ENCODE measurements at regions not wholly inside any gene's neighbourhood (a gene's known extent, or its start where the extent isn't known, plus 50 kb on each side); places are given as distances from the start of the nearest gene placed in this dataset.

- no peak for DNase-seq (ENCODE audit: low read depth)
Observed at GRCh38 chr2:2848621-2849333, 517.7 kb upstream of the MYT1L start.

GRCh38 chr2:2848198-2848597 is 517.1 kb upstream of the MYT1L start:
- DNase-seq (ENCODE audit: low read depth), result no peak

- no peak for DNase-seq (ENCODE audit: low read depth)
Observed at GRCh38 chr2:2847209-2847676, 516.2 kb upstream of the MYT1L start.

GRCh38 chr2:2846332-2847208 is 515.5 kb upstream of the MYT1L start:
- DNase-seq (ENCODE audit: low read depth), result no peak

GRCh38 chr2:2845806-2846315 is 514.8 kb upstream of the MYT1L start:
- DNase-seq (ENCODE audit: low read depth), result no peak

- no peak for DNase-seq (ENCODE audit: low read depth)
Observed at GRCh38 chr2:2845267-2845666, 514.2 kb upstream of the MYT1L start.

GRCh38 chr2:2843969-2844548 is 513.0 kb upstream of the MYT1L start:
- DNase-seq (ENCODE audit: low read depth), result no peak

- no peak for DNase-seq (ENCODE audit: low read depth)
Observed at GRCh38 chr2:2842466-2842865, 511.4 kb upstream of the MYT1L start.

- DNase-seq (ENCODE audit: low read depth), result no peak
Observed at GRCh38 chr2:2840681-2841300, 509.7 kb upstream of the MYT1L start.

- no peak for DNase-seq (ENCODE audit: low read depth)
Observed at GRCh38 chr2:2839782-2840531, 508.9 kb upstream of the MYT1L start.

- DNase-seq (ENCODE audit: low read depth), result no peak
Observed at GRCh38 chr2:2839393-2839781, 508.3 kb upstream of the MYT1L start.

- DNase-seq (ENCODE audit: low read depth), result no peak
Observed at GRCh38 chr2:2838548-2838845, 507.4 kb upstream of the MYT1L start.

GRCh38 chr2:2837746-2838547 is 506.9 kb upstream of the MYT1L start:
- no peak for DNase-seq (ENCODE audit: low read depth)

- DNase-seq (ENCODE audit: low read depth), result no peak
Observed at GRCh38 chr2:2836343-2837070, 505.4 kb upstream of the MYT1L start.

GRCh38 chr2:2834516-2835254 is 503.6 kb upstream of the MYT1L start:
- no peak for DNase-seq (ENCODE audit: low read depth)

- no peak for DNase-seq (ENCODE audit: low read depth)
Observed at GRCh38 chr2:2834105-2834504, 503.0 kb upstream of the MYT1L start.

- no peak for DNase-seq (ENCODE audit: low read depth)
Observed at GRCh38 chr2:2832657-2833056, 501.6 kb upstream of the MYT1L start.

GRCh38 chr2:2831633-2832032 is 500.6 kb upstream of the MYT1L start:
- no peak for DNase-seq (ENCODE audit: low read depth)

GRCh38 chr2:2830576-2830975 is 499.5 kb upstream of the MYT1L start:
- DNase-seq (ENCODE audit: low read depth), result no peak

All from GM04503 (cell line).